Mucosa of descending colon (tissue), 3 donors: ENCODE measurements at regions not wholly inside any gene's neighbourhood (a gene's known extent, or its start where the extent isn't known, plus 50 kb on each side); places are given as distances from the start of the nearest gene placed in this dataset.

ENCODE experiments used
- ATAC-seq: fragments of 200-7000 bp; cut with Tn5 transposase; one replicate; pipeline ENCODE4 v1.9.1; 2020; ENCODE audit warnings: mild to moderate bottlenecking, moderate library complexity
- DNase-seq, 3 donors: peaks; one replicate each; pipeline ENCODE4 v3.0.0-alpha.2; 2020
- H3K36me3 ChIP-seq: fragments of 200-600 bp; one replicate; pipeline ENCODE4 v1.8.0; 2021; ENCODE audit warnings: low read depth, mild to moderate bottlenecking
- H3K4me1 ChIP-seq: fragments of 200-600 bp; one replicate; pipeline ENCODE4 v1.8.0; 2021; ENCODE audit warnings: low read depth, mild to moderate bottlenecking
- H3K4me3 ChIP-seq: fragments of 200-600 bp; one replicate; pipeline ENCODE4 v1.8.0; 2021; ENCODE audit warnings: mild to moderate bottlenecking
- H3K9me3 ChIP-seq: fragments of 200-600 bp; one replicate; pipeline ENCODE4 v1.8.0; 2021; ENCODE audit warnings: mild to moderate bottlenecking
- intact Hi-C, 2 donors: fragments of 100-400 bp; cut with DNase I in 1 of 2; cut with micrococcal nuclease in 1 of 2; formaldehyde crosslinking; loops; one replicate each; pipeline versions ENCODE4 v1.11.0 to v1.11.1; 2022; cut with DNase I, micrococcal nuclease
- TF ChIP-seq, protein P1 (sequence below): fragments of 200-600 bp; IDR thresholded peaks from one replicate; pipeline ENCODE4 v1.8.0; 2022; ENCODE audit warnings: antibody characterized with exemption, mild to moderate bottlenecking
- donor health status: DM: no; HTN: no; CAD: no; lungs with moderate emphysema.
- donor health status: DM: no; HTN: no; CAD: no.
- donor health status: DM: no; HTN: yes; CAD: no.

DNA sequence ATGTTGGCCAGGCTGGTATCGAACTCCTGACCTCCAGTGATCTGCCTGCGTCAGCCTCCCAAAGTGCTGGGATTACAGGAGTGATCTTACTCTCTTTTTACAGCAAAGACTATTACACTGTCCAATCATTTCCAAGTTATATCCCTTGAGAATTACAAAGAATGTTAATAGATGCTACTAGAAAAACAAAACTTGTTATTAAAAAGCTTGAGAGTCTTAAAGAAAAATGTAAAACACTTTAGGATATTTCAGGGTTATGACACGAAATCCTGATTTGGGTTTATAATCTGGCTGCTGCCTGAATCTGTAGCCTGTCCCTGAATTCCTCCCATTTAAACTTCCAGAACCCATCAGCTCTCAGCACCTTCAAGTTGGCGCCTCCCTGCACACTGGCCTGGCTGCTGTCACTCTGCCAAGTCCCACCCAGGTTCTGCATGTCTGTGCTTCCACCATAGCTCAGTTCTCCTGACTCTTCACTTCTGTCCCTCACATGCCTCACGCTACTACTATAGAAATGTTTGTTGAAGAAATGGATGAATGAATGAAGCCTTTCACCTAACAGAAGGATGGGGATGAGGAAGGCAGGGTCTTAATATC lies 55.8 kb upstream of the RFXAP start:
- H3K9me3 ChIP-seq = peaks cover 9% of the 10 kb centered on the region
- ATAC-seq (no peak), DNase-seq (no peak)

DNA sequence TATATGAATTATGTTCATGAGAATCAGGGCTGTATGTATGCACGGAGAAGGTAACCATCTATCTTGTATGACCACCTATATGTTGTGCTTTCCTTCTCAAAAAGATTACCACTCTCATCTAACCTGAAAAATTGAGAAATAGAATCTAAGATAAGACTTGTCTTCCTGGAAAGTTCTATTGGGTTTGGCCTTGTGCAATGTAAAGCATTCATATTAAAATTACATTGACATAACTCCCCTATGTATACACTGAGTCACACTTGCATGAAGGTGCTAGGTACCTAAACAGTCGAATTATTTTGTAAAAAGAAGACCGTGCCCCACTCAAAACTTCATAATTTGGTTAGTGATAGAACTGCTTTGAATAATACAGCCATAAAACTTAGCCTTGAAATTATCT lies 54.5 kb upstream of the RFXAP start:
- TF ChIP-seq, protein P1, sequence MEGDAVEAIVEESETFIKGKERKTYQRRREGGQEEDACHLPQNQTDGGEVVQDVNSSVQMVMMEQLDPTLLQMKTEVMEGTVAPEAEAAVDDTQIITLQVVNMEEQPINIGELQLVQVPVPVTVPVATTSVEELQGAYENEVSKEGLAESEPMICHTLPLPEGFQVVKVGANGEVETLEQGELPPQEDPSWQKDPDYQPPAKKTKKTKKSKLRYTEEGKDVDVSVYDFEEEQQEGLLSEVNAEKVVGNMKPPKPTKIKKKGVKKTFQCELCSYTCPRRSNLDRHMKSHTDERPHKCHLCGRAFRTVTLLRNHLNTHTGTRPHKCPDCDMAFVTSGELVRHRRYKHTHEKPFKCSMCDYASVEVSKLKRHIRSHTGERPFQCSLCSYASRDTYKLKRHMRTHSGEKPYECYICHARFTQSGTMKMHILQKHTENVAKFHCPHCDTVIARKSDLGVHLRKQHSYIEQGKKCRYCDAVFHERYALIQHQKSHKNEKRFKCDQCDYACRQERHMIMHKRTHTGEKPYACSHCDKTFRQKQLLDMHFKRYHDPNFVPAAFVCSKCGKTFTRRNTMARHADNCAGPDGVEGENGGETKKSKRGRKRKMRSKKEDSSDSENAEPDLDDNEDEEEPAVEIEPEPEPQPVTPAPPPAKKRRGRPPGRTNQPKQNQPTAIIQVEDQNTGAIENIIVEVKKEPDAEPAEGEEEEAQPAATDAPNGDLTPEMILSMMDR = no peak
- Histone ChIP-seq H3K9me3 (peaks cover 9% of the 10 kb centered on the region), H3K36me3 (no peaks in the 10 kb centered on the region), H3K4me3 (no peak overlapping the region), H3K4me1 (no peaks in the 10 kb centered on the region)
- intact Hi-C loops = no loop called here
- DNase-seq (no peak), ATAC-seq (no peak)

More for the DNA sequence above, 55.8 kb upstream of the RFXAP start:
- Histone ChIP-seq H3K4me3 (no peak overlapping the region), H3K36me3 (no peaks in the 10 kb centered on the region), H3K4me1 (no peaks in the 10 kb centered on the region)
- TF ChIP-seq, protein P1 = no peak
- intact Hi-C loops = no loop called here

DNA sequence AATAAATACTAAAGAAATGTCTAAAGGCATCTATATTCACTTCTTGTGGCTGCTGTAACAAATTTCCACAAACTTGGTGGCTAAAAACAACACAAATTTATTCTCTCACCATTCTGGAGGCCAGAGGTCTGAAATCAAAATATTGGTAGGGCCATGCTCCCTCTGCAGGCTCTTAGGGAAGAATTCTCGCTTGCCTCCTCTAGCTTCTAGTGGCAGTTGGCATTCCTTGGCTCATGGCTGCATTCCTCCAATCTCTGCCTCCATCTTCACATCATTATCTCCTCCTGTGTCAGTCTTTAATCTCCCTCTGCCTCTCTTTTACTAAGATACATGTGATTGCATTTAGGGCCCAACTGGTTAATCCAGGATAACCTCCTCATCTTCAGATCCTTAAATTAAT lies 54.1 kb upstream of the RFXAP start:
- Histone ChIP-seq H3K4me1 (no peaks in the 10 kb centered on the region), H3K9me3 (peaks cover 9% of the 10 kb centered on the region), H3K4me3 (no peak overlapping the region), H3K36me3 (no peaks in the 10 kb centered on the region)
- DNase-seq = no peak
- TF ChIP-seq, protein P1 = no peak
- intact Hi-C loops = no loop called here
- no peak for ATAC-seq

DNA sequence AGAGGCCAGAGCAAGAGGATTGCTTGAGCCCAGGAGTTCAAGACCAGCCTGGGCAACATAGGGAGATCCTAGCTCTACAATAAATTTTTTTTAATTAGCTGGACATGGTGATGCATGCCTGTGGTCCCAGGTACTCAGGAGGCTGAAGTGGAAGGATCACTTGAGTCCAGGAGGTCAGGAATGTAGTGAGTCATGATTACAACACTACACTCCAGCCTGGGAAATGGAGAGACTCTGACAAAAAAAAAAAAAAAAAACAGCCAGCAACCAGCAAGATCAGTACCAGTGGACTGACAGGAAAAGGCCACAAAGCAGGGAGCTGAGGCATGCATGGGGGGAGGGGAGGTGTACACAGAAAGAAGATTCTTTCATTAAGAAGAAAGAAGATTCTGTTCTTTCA lies 52.7 kb upstream of the RFXAP start:
- TF ChIP-seq, protein P1 = no peak

DNA sequence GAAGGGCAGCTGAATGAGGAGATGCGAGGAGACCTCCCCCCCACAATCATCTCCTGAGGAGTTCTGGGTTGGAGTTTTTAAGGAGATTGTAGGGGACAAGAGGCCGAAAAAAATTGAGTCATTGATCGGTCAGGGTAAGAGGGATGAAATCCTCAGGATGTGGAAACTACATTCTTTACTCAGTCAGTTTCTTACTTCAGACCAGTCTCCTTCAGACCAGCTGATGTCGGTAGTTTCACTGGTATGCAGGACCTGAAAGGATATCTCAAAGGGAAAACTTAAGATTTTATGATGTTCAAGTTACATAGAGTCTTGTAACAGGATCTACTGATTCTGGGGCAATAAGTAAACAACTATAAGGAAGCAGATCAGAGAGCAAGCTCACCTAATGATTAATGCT lies 51.7 kb upstream of the RFXAP start:
- no peak overlapping the region for H3K4me3 ChIP-seq
- TF ChIP-seq, protein P1 = no peak
- ATAC-seq = no peak
- no peaks in the 10 kb centered on the region for H3K36me3 ChIP-seq
- intact Hi-C loops = no loop called here
- peaks cover 9% of the 10 kb centered on the region for H3K9me3 ChIP-seq
- no peaks in the 10 kb centered on the region for H3K4me1 ChIP-seq
- no peak for DNase-seq

More for the DNA sequence above, 52.7 kb upstream of the RFXAP start:
- Histone ChIP-seq H3K9me3 (peaks cover 9% of the 10 kb centered on the region), H3K36me3 (no peaks in the 10 kb centered on the region), H3K4me3 (no peak overlapping the region), H3K4me1 (no peaks in the 10 kb centered on the region)
- DNase-seq (no peak), ATAC-seq (no peak)
- intact Hi-C loops = no loop called here

DNA sequence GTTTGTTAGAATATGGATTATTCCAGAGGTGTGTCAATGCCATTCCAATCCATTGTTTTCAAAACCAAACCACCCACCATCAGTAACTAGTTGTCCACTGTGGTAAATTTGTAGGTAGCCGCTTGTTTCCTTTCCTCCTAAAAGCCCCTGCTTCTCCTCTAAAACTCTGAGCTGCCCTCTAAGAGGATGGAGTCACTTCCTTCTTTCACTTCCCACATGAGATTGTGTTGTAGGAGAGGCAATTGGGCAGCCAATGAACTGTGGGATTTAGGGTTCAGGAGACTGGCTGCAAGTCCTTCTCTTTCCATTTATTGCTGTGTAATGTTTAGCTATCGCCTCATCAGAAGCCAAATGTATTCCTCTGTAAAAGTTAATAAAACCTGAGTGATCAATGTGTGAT lies 49.9 kb upstream of the RFXAP start:
- Histone ChIP-seq H3K4me1 (no peaks in the 10 kb centered on the region), H3K9me3 (peaks cover 9% of the 10 kb centered on the region), H3K4me3 (no peak overlapping the region), H3K36me3 (no peaks in the 10 kb centered on the region)
- intact Hi-C loops = no loop called here
- TF ChIP-seq, protein P1 = no peak
- ATAC-seq (no peak), DNase-seq (no peak)
